D341Med (cell line): ENCODE measurements at regions not wholly inside any gene's neighbourhood (a gene's known extent, or its start where the extent isn't known, plus 50 kb on each side); places are given as distances from the start of the nearest gene placed in this dataset.
A peak's percentile ranks its signal among the peaks of the same experiment; 100 is the strongest.

ENCODE experiments used
- DNase-seq: peaks from one replicate; pipeline ENCODE4 v3.0.0; 2012; ENCODE audit warnings: low spot score

- no peak for DNase-seq
Measured at GRCh38 chr18:55780586-55781071, 192.6 kb upstream of the TCF4 start.

DNA sequence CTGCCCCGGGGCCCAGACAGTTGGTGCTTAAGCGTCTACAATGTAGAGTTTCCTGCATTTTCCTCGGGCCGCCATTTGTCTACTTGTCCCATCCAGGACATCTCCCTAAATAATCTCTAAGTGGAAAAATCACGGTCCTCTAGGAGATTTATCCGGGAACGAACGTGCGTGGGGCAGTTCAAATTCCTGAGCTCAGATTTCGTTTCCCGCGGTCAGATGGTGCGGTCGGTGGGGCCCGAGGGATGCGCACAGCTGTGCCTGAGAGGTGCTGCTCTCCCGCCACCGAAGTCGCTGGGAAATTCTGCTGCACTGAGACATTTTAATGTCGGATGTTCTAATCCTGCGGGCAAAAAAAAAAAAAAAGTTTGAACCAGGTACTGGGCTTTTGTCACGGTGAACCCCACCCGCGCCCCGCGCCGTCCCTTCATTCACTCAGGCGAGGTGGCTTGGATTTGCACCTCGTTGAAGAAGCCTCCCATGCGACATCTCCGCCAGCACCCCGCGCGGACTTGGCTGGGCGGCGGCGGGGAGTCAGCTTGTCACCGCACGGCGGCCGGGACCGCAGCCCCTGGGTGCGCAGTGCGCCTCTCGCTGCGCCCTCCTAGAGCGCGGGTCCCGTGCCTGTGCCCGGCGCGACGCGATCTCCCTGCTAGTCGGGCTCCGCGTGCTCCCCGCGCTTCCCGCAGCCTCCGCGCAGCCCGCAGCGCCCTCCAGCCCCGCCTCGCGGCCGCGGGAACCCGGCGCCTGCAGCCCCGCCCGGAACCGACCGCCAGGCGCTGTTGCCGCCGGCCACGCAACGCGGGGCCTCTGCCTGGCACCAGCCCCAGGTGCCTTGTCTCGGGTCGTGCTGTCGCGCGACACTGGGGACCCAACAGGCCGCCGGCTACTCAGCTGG lies 191.9 kb upstream of the TCF4 start:
- peak; percentile 76 for DNase-seq

GRCh38 chr18:55778788-55779690 lies 191.0 kb upstream of the TCF4 start:
- no peak for DNase-seq

DNA sequence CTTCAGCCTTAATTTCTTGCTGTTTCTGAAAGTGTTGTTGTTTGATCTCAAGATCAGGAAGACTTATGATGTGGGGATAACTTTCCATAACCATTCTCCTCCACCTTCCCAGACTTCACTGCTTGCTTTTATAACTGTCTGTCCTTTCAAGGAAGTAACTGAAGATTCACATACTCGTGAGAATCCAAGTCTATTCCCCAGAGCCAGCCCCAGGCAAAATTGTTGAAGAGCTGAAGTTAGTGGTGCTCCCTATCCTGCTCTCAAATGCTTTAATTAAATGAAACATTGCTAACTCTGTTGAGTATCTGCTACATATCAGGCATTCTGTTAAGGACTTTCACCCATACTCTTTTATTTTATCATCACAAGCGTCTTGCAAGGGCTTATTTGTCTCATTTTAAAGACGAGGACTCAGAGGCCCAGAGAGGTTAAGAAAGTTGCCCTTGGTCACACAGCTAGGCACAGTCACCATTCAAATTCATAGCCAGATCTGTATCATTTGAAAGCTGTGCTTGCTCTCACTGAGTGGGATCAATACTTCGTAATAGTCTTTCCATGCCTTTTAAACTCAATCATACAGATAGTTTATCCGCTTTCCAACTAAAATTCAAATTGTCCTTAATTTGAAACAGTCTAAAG lies 189.8 kb upstream of the TCF4 start:
- no peak for DNase-seq

DNA sequence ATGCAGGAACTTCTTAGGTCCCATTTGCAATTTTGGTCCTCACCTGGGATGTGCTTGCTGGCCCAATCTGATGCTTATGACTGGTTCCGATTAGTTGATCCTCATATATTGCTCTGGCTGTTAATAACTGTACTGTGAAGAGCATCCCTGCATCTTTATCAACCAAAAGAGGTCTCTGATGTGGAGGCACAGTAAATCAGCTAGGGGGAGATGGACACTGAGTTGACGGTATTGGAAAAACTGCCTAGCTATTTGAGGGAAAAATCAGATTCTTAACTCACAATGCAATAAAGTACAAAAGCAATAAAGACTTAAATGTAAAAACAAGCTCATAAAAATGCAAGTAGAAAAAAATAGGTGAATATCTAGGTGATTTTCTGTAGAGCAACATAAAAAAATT lies 188.0 kb upstream of the TCF4 start:
- DNase-seq = no peak

GRCh38 chr18:55774505-55774904 lies 186.5 kb upstream of the TCF4 start:
- DNase-seq = no peak

GRCh38 chr18:55768255-55768654 lies 180.3 kb upstream of the TCF4 start:
- no peak for DNase-seq

GRCh38 chr18:55764386-55764785 lies 176.4 kb upstream of the TCF4 start:
- no peak for DNase-seq

- DNase-seq = no peak
Measured at GRCh38 chr18:55763805-55764204, 175.8 kb upstream of the TCF4 start.

DNA sequence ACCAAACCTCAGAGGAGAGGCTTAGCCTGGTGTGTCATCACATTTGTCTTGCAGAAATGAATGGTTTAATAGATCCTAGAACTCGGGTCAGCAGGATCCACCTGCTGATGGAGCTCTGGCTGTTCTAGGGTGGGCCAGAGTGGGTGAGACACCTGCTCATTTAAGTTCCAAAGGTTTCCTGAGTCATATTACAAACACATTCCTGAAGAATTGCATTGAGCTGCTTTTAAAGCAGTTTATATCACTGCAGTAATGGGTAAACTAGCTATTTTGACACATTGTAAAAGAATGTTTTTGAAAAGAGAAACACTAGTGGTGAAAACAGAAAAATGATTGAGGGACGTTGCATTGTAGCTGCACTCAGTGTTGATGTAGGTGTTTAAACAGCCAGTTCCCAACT lies 175.3 kb upstream of the TCF4 start:
- DNase-seq = no peak

- no peak for DNase-seq
Measured at GRCh38 chr18:55762424-55762823, 174.4 kb upstream of the TCF4 start.

- no peak for DNase-seq
Measured at GRCh38 chr18:55753643-55754263, 165.8 kb upstream of the TCF4 start.

DNA sequence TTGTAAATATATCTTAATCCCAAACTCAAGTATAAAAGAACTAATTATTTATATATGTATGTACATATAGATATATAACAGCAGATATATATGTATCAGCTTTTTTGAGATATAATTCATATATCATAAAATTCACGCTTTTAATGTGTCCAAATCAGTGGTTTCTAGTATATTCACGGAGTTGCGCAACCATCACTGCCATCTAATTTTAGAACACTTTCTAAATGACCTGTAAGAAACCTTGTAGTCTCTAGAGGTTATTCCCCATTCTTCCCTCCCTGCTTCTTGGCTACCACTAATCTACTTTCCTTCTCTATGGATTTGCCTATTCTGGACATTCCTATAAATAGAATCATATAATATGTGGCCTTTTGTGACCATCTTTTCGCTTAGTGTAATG lies 163.5 kb upstream of the TCF4 start:
- no peak for DNase-seq

DNA sequence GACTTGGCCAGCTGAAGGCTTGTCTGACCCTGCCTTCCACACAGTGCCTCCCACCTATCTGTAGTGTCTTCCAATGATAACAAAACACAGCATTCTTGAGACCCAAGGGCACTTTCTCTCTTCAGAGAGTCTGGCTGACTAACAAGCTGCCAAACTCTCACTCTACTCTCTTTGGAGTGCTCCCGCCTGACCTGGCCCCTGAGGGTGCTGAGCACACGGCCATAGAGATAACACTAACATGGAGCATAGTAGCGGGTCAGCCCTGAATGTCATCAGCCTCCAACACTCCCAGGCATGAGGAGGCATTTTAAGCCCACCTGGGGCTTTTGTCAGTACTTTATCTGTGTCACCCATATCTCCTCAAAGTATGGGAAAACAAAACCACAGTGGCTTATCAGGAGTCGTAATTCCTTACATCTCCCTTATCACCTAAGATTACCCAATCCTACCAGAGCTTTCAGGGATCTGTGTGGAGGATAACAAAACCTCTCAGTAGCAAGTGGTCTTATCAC lies 160.3 kb upstream of the TCF4 start:
- DNase-seq = no peak

DNA sequence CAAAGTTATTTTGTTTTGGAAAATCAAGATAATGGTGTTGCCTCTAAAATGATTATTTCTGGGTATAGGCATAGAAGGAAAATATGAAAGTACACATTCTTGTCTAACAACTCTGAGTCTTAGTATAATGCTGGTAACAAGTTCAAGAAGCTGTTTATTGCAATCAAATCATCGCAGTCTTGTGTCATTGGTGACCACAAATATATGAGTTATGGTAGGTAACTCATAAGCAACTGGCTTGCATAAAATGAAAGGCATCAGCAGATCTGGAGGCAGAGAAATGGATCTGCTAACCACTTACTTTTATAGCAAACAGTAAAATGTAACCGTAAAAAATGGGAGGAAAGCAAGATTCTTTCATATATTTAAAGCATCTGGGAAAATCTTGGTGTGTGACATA lies 156.2 kb upstream of the TCF4 start:
- DNase-seq = no peak

DNA sequence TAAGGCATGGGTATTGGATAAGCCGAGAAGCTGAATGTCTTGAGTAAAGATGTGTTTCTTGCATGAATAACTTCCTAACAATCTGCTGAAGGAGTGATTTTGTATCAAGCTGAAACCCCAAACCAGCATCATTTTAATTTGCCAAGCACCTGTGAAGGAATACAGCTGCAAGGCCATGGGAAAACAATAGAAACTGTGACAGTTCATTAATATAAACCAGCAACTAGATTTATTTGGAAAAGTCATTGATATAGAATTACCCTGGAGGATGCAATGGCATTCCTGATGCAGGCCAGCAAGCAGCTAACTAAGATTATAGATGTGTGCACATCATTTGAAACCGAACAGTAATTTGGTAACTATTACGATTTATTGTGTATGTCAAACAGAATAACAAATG lies 155.7 kb upstream of the TCF4 start:
- no peak for DNase-seq

DNA sequence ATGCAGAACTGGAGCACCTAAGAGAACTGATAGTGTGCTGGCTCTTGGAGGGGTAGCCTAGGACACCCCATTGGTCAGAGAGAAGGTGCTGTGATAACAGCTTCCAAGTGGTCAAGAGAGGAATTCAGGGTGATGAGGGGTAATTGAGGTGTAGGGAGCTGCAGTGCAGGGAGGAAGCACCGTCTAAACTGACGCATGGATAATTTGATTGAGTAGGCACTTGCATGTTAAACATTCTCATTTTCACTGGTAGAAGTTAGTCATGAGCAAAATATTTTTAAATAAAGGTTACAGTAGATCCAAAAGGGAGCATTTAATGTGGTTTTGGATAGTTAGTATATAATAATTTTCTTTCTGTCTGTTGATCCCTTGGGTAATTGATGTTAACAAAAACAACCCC lies 155.1 kb upstream of the TCF4 start:
- DNase-seq = no peak

DNA sequence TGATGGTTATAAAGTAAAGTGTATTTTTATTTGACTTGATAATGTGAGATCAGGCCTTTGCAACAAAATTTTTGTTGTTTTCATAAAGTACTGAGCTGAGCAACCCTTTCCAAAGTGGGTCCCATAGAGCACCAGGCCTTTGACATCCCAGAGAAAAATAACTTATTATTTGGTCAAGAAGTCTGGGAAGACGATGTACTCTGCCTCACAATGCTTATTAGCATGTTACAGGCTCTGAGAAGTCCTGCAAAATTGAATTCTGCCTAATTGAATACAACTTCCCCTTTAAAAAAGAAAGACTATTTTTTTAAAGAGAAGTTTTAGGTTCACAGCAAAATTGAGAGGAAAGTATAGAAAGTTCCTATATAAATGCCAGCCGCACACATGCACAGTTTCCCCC lies 151.5 kb upstream of the TCF4 start:
- DNase-seq = no peak

- DNase-seq = no peak
Measured at GRCh38 chr18:55738483-55739114, 150.6 kb upstream of the TCF4 start.

GRCh38 chr18:55737781-55738468 lies 149.9 kb upstream of the TCF4 start:
- no peak for DNase-seq

DNA sequence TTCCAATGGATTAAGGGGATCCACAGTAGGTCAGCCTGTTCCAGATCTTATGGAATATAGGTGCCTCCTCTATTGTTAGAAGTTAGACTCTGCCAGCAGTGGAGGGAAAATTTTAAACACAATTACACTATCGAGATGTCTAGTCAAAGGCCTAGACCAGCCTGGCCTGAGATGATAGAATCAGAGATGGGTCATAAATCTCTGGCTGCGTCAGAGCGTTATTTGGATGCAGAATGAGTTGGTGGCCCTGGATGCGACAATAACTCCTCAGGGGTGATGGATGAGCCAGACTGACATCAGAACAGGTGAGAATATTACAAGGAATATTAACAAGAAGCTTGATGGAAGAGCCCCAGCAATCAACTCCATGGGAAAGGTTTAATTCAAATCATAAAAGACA lies 149.3 kb upstream of the TCF4 start:
- DNase-seq = no peak
